Right lobe of liver (tissue), 6 donors: ENCODE measurements at regions not wholly inside any gene's neighbourhood (a gene's known extent, or its start where the extent isn't known, plus 50 kb on each side); places are given as distances from the start of the nearest gene placed in this dataset.

Source experiments
- ATAC-seq, 4 donors: fragments of 200-7000 bp; cut with Tn5 transposase; one replicate each; pipeline ENCODE4 v1.9.1; 2020; ENCODE audit warnings: mild to moderate bottlenecking in 4 of 4, moderate library complexity in 4 of 4
- DNase-seq, 3 donors: peaks; one replicate each; pipeline ENCODE4 v3.0.0-alpha.2; 2020
- H3K27ac ChIP-seq, 3 donors: fragments of 200-600 bp; one replicate each; pipeline ENCODE4 v1.8.0; 2022
- H3K27me3 ChIP-seq, 2 donors: fragments of 200-600 bp; one replicate each; pipeline ENCODE4 v1.8.0; 2022
- H3K36me3 ChIP-seq, 4 donors: fragments of 200-600 bp; sonication (generic) in 1 of 4; one replicate each; pipeline versions ENCODE4 v1.5.1 to v1.8.0; 2017 to 2022; ENCODE audit warnings: control low read depth in 1 of 4
- H3K4me1 ChIP-seq, 4 donors: fragments of 200-600 bp; sonication (generic) in 1 of 4; one replicate each; pipeline versions ENCODE4 v1.5.1 to v1.8.0; 2017 to 2022; ENCODE audit warnings: control low read depth in 1 of 4
- H3K4me3 ChIP-seq, 3 donors: fragments of 200-600 bp; one replicate each; pipeline ENCODE4 v1.8.0; 2022
- H3K9me3 ChIP-seq, 4 donors: fragments of 200-600 bp; sonication (generic) in 1 of 4; one replicate each; pipeline versions ENCODE4 v1.5.1 to v1.8.0; 2017 to 2022; ENCODE audit warnings: control low read depth in 1 of 4
- POLR2A ChIP-seq: fragments of 450-650 bp; IDR thresholded peaks from one replicate; pipeline ENCODE4 v1.6.1; 2017; ENCODE audit warnings: antibody characterized with exemption, mild to moderate bottlenecking
- WGBS: methylation state at CpG from one replicate; pipeline ENCODE4 v1.1.6; 2018; ENCODE audit warnings: low coverage, low lambda C conversion rate; ENCODE audit not compliant: insufficient coverage; ENCODE audit errors: missing lambda C conversion rate; 5-methylcytosine and 5-hydroxymethylcytosine counted together
- intact Hi-C, 2 donors: fragments of 100-400 bp; cut with DNase I; formaldehyde crosslinking; loops; one replicate each; pipeline versions ENCODE4 v1.11.2 to v1.14.1; 2022
- TF ChIP-seq, protein P1 (sequence below), 4 donors: fragments of 200-600 bp in 3 of 4; fragments of 450-650 bp in 1 of 4; IDR thresholded peaks; one replicate each; pipeline versions ENCODE4 v1.5.1 to v1.8.0; 2016 to 2022; ENCODE audit warnings: antibody characterized with exemption in 4 of 4, mild to moderate bottlenecking in 2 of 4
- donor health status: DM: no; HTN: yes; CAD: no.
- donor health status: DM: no; HTN: no; CAD: no.
- donor health status: DM: no; HTN: no; CAD: no.
- donor health status: DM: no; HTN: yes; CAD: no.
- donor health status: DM: no; HTN: yes; CAD: no.

DNA sequence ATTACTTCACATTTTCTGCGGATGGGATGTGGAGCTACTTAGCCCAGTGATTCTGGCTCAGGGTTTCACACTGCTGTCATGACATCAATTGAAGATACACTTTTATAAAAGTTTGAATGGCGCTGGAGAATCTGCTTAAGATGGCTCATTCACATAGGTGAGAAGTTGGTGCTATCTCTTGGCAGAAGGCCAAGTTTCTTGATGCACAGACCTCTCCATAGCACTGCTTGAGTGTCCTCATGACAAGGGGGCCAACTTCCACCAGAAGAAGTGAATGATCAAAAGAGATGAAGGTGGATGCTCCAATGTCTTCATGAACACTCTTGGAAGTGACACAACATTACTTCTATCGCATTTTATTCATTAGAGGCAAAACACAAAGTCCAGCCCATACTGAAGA lies 403.7 kb upstream of the CCNG1 start:
- ATAC-seq = no peak
- WGBS = 33% methylated on average over 3 of the region's 3 CpGs
- Histone ChIP-seq H3K27me3 (no peaks in the 10 kb centered on the region), H3K36me3 (no peaks in the 10 kb centered on the region), H3K9me3 (no peaks in the 10 kb centered on the region), H3K4me1 (no peaks in the 10 kb centered on the region), H3K27ac (no peak overlapping the region), H3K4me3 (no peak overlapping the region)
- TF ChIP-seq, protein P1, sequence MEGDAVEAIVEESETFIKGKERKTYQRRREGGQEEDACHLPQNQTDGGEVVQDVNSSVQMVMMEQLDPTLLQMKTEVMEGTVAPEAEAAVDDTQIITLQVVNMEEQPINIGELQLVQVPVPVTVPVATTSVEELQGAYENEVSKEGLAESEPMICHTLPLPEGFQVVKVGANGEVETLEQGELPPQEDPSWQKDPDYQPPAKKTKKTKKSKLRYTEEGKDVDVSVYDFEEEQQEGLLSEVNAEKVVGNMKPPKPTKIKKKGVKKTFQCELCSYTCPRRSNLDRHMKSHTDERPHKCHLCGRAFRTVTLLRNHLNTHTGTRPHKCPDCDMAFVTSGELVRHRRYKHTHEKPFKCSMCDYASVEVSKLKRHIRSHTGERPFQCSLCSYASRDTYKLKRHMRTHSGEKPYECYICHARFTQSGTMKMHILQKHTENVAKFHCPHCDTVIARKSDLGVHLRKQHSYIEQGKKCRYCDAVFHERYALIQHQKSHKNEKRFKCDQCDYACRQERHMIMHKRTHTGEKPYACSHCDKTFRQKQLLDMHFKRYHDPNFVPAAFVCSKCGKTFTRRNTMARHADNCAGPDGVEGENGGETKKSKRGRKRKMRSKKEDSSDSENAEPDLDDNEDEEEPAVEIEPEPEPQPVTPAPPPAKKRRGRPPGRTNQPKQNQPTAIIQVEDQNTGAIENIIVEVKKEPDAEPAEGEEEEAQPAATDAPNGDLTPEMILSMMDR (IDR thresholded peaks at IDR 0.05) = no peak
- no peak for TF ChIP-seq POLR2A
- no peak for DNase-seq
- intact Hi-C loops = no loop called here

DNA sequence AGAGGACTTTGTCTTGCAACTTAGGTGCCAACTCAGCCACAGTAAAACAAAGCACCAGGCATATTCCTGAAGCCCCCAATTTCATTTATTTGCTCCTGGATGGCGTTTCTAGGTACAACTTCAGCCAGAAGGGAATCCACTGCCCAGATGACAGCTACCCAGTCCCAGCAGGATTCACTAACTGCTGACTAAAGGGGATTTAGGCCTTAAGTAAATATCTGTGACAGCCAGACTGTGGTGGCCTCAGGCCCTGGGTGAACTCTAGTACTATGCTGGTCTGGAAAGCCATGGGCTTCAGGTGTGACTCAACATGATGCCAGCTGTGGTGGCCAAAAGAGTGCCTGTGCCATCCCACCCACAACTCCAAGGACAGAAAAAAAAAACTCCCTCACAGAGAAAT lies 396.1 kb upstream of the CCNG1 start:
- no peak for TF ChIP-seq POLR2A
- TF ChIP-seq, protein P1 (IDR thresholded peaks at IDR 0.05) = no peak
- no peak for DNase-seq
- no peaks in the 10 kb centered on the region for H3K27me3 ChIP-seq
- no peaks in the 10 kb centered on the region for H3K36me3 ChIP-seq
- intact Hi-C loops = no loop called here
- no peak overlapping the region for H3K27ac ChIP-seq
- H3K4me1 ChIP-seq = no peaks in the 10 kb centered on the region
- WGBS = 20% methylated on average over 1 of the region's 1 CpG
- H3K4me3 ChIP-seq = no peak overlapping the region
- ATAC-seq = peak in 2 of 4 donors; percentile 19 to 65
- no peaks in the 10 kb centered on the region for H3K9me3 ChIP-seq

DNA sequence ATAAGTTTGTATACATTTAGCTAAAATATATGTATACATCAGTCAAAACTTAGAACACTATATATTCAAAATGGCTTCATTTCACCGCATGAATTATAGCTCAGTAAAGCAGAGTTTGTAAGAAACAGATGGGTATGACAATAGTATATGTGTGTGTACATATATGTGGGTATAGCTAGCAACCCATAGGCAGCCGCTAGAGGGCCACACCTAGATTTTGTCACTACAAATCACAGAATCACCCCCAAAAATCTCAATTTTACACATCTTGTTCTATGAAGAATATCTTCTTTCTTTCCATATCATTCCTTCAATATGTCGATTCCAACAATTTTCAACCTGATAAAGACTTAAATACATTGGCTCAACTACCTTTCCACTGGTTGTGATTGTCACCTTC lies 357.8 kb upstream of the CCNG1 start:
- intact Hi-C loops = no loop called here
- TF ChIP-seq, protein P1 (IDR thresholded peaks at IDR 0.05) = peak in 1 of 4 donors; percentile 28
- TF ChIP-seq POLR2A = no peak
- peaks cover 0 to 3% (median 0%) of the 10 kb centered on the region in 4 donors for H3K9me3 ChIP-seq
- DNase-seq (no peak), ATAC-seq (no peak)
- no peaks in the 10 kb centered on the region for H3K27me3 ChIP-seq
- H3K4me1 ChIP-seq = no peaks in the 10 kb centered on the region
- no peaks in the 10 kb centered on the region for H3K36me3 ChIP-seq
- WGBS = 60% methylated on average over 3 of the region's 3 CpGs
- H3K4me3 ChIP-seq = no peak overlapping the region
- H3K27ac ChIP-seq = no peak overlapping the region

DNA sequence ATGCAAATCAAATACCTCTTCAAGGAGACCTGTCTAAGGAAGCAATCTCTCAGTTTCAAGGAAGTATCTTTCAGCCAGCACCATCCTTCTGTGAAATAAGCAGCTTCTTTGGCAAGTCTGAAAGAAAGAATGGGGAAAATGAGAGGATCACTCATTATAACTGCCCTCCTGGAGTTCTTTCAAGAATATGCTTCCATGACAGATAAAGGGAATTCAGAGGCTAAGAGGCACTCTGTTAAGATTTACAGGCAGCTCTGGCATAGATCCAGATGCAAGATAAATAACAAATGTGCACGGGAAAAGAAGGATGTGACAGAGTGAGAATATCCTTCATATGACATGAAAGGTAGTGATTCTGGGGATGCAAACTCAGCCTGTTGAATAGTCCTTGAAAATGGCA lies 348.2 kb upstream of the CCNG1 start:
- Histone ChIP-seq H3K27ac (no peak overlapping the region), H3K9me3 (peaks cover 0 to 2% (median 0%) of the 10 kb centered on the region in 4 donors), H3K27me3 (no peaks in the 10 kb centered on the region), H3K36me3 (no peaks in the 10 kb centered on the region), H3K4me1 (no peaks in the 10 kb centered on the region), H3K4me3 (no peak overlapping the region)
- intact Hi-C loops = no loop called here
- TF ChIP-seq, protein P1 (IDR thresholded peaks at IDR 0.05) = no peak
- no peak for TF ChIP-seq POLR2A
- ATAC-seq (no peak), DNase-seq (no peak)
- WGBS = 40% methylated on average over 1 of the region's 1 CpG

DNA sequence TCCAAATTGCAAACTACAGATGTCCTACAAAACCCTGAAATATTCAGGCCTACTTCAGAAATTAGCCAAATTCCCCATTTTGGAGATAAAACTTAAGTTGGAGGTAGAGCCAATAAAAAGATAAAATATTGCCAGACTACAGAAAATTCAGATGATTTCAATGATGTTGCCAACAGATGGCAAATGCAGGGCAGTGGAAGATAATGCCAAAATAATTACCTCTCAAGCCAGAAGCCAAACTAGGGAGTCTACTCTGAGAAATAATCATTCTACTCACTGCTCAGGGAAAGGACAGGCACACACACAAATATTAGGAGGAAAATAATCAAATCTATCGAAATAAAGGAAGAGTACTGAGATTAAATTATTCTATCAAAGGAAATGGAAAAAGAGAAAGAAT lies 347.5 kb upstream of the CCNG1 start:
- Histone ChIP-seq H3K27ac (no peak overlapping the region), H3K9me3 (no peaks in the 10 kb centered on the region), H3K36me3 (no peaks in the 10 kb centered on the region), H3K27me3 (no peaks in the 10 kb centered on the region), H3K4me1 (no peaks in the 10 kb centered on the region), H3K4me3 (no peak overlapping the region)
- DNase-seq (no peak), ATAC-seq (no peak)
- 26% methylated on average over 1 of the region's 1 CpG for WGBS
- intact Hi-C loops = no loop called here
- TF ChIP-seq POLR2A = no peak
- TF ChIP-seq, protein P1 (IDR thresholded peaks at IDR 0.05) = no peak
